GM21737 (cell line): ENCODE measurements at regions not wholly inside any gene's neighbourhood (a gene's known extent, or its start where the extent isn't known, plus 50 kb on each side); places are given as distances from the start of the nearest gene placed in this dataset.

Experiments
- ATAC-seq: cut with Tn5 transposase; IDR thresholded peaks from one replicate; pipeline ENCODE4 v1.9.1; 2021; ENCODE audit warnings: mild to moderate bottlenecking, moderate library complexity; ENCODE audit not compliant: unreplicated experiment

- no peak for ATAC-seq
These were observed 736.7 kb upstream of the WWC1 start for GRCh38 chr5:167554564-167555290.

DNA sequence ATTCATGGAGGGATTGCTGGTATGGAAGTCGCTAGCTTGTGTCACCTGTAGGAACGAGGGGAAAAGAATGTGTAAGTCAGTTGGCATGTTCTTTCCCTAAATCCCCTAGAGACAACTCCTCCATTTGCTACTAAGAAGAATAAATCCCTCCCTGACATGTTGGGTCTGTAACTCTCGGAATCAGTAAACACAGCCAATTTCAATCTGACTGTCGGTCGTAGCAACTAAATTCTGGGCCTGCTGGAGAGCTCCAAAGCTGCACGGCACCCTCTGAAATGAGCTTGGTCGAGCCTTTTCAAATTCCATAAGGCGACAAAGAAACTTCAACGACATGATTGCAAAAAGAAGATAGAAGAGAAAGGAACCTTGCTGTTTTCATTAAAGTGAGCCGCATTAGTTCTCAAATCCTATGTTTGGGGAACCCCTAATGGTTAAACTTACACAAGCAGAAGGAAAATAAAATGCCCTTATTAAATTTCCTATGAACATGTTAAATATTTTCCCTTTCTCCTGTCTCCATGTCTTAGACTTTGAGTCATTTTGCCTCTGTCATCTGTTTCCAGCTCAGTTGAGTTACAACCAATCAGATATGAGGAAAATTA lies 735.8 kb upstream of the WWC1 start:
- no peak for ATAC-seq

- no peak for ATAC-seq
These were observed 734.1 kb upstream of the WWC1 start for GRCh38 chr5:167557359-167557758.

GRCh38 chr5:167561796-167562195 lies 729.6 kb upstream of the WWC1 start:
- no peak for ATAC-seq

GRCh38 chr5:167564275-167564674 lies 727.2 kb upstream of the WWC1 start:
- ATAC-seq: no peak

DNA sequence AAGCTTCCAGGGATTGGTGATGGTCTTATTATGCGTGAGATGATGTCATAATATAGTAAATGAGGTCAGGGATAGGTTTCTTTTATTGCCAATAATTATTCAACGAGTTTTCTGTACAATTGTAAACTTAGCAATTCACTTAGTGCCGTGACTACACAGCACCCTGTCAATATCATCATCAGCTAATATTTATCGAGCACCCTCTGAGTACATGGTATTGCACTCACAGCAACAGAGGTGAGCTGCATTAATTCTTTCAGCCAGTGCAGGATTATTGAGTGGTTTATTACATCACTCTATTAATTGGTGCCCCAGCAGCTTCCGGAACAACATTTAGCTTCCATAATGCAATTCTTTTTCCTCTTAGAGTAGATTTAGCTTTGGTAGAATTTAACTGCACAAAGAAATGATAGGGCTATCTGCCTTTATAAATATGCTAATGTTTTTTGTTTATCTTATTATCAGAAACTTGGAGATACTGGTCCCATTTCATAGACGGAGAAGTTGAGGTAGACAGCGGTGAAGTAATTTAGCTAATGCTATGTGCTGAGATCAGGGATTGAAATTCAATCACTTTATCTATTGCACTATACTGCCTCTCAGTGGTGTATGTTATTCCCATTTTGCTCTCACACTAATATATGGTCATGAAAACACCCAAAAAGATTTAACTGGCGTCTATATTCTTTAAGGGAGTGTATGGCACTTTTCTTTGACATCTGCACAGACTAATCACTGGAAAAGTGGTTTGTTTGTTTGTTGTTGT lies 726.1 kb upstream of the WWC1 start:
- ATAC-seq: no peak

DNA sequence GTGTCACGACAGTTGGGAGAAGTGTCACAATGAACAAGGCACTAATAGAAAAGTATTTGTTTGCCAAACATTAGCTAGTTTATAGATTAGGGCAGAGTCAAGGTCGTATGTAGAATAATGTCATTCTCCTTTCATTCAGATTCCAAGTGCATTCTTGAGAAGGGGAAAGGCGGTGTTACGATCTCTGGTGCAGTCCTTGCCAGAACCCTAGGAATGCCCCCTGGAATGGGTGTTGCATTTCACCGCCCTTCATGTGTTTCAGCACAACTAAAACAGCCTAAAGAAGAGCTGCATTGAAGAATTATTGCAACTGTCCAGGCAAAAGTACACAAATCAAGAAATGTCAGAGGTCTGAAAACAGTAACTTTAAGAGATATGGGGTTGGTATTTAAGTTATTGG lies 721.0 kb upstream of the WWC1 start:
- ATAC-seq: no peak

GRCh38 chr5:167571824-167572223 lies 719.6 kb upstream of the WWC1 start:
- ATAC-seq: no peak

- ATAC-seq: no peak
These were observed 717.9 kb upstream of the WWC1 start for GRCh38 chr5:167573370-167574127.

DNA sequence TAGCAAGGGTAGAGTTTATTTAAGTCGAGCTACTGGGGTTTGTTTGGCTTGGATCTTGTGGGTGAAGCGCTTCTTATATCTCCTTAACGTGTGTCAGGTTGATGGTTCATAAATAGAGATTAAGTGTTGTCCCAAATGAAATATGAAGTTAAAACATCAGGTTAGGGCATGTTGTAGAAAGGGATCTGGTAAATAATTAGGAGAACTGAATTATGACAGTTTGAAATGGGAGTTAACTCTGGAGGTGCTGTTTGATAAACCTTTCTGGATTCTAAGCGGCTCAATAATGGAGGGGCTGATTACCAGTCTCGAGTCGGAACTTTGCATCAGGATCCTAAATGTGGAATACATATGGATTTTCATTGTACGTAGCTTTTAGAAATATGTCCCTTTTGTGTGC lies 717.0 kb upstream of the WWC1 start:
- ATAC-seq: no peak

DNA sequence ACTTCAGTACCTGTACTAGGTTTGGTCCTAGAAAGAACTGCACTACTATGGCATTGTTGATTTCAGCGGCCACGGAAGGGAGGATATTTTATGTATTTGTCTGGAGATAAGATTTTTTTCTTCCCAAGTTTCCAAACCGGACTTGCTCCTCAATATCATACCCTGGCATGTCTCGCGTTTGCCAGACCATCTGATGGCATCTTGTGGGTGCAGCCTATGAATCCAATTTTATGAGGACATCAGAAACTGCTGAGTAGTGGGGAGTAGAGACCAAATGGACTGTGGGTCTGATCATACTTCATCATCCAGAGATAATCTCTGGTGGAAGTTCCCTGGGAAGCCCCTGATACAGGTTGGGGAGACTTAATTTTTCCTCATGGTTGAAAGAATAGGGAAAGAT lies 716.1 kb upstream of the WWC1 start:
- ATAC-seq: no peak

DNA sequence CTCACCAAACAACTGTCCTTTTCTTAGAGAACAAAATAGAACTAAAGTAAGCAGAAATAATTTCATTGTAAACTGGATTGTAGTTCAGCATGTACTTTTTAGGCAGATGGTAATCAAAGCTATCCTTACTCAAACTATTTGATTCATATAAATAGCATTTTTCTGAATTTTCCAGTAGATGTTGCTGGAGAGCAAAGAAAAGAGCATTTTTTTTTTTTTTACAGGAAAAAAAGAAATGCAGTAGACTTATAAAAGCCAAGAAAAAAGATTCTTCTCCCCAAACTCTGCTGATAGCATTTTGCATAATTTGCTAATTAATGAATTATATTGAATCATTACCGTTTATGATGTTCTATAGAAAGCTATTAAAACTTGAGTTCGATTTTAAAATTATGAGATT lies 715.3 kb upstream of the WWC1 start:
- ATAC-seq: no peak

DNA sequence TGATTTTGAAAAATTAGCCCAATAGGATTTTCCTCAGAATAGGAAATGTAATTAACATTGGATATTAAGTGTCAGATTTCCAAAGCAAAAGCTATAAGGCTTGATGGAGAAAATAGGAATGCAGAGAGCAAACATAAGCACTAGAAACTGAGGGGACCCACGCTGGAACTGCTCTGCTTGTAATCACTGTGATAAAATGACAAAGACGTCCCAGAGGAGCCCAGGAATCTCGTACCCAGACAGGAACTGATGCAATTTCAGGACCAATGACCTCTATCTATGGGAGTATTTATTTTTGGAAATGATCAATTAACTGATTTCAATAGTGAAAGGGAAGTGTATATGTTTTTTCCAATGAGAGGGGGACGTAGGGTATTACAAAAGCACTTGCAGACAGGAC lies 714.5 kb upstream of the WWC1 start:
- no peak for ATAC-seq

DNA sequence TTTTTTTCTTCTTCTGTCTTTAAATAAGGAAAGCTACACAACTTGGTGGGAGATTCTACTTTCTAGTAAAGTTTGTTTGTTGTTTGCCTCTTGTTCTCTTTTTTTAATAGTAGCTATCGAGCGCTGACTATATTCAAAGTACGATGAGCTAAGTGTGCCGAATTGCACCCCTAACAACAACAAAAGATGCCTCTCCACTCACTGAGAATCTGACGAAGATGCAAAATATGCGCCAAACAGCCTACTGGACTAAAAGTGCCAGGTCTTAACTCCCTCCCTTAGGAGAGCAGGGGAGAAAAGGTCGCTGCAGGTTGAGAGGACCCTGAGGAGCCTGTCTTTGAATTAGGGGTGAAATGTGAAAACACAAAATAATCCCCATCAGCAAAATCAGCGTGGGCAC lies 713.8 kb upstream of the WWC1 start:
- ATAC-seq: no peak

- no peak for ATAC-seq
These were observed 712.3 kb upstream of the WWC1 start for GRCh38 chr5:167578977-167579692.

- no peak for ATAC-seq
These were observed 711.8 kb upstream of the WWC1 start for GRCh38 chr5:167579693-167580055.

GRCh38 chr5:167580608-167581007 lies 710.8 kb upstream of the WWC1 start:
- no peak for ATAC-seq

- ATAC-seq: no peak
These were observed 709.2 kb upstream of the WWC1 start for GRCh38 chr5:167582283-167582682.

DNA sequence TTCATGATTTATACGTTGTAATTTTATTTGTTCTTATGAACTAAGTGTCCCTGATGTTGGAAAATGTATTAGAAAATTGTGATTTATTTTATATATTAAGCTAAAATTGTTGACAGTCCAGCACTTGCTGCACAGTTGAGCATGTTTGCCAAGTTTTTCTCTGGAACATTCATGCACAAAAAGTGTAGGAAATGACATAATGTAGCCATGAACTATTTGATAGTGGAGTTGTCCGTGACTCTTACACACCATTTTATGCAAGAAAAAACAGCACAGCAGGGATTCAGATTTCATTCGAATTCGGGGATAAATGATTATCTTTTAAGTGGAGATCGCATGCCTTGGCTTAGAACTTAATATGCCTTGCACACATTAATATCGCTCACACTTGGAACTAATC lies 708.6 kb upstream of the WWC1 start:
- no peak for ATAC-seq

- ATAC-seq: no peak
These were observed 706.3 kb upstream of the WWC1 start for GRCh38 chr5:167585184-167585583.
